GM19025 (cell line): ENCODE measurements at regions not wholly inside any gene's neighbourhood (a gene's known extent, or its start where the extent isn't known, plus 50 kb on each side); places are given as distances from the start of the nearest gene placed in this dataset.
"Not testable (repeated sequence)": the region's sequence is repeated elsewhere in the genome, so short reads cannot be mapped to it uniquely, and the experiment has no call there.

Source experiments
- ATAC-seq: cut with Tn5 transposase; IDR thresholded peaks from one replicate; pipeline ENCODE4 v1.9.1; 2021; ENCODE audit warnings: mild to moderate bottlenecking, low read depth, moderate library complexity; ENCODE audit not compliant: unreplicated experiment

GRCh38 chr9:65397763-65398719 lies 113.0 kb upstream of the FOXD4L5 start:
- ATAC-seq = not testable (repeated sequence)

- ATAC-seq = not testable (repeated sequence)
Observed at GRCh38 chr9:65397226-65397625, 112.2 kb upstream of the FOXD4L5 start.

- ATAC-seq = not testable (repeated sequence)
Observed at GRCh38 chr9:65396601-65397000, 111.6 kb upstream of the FOXD4L5 start.

DNA sequence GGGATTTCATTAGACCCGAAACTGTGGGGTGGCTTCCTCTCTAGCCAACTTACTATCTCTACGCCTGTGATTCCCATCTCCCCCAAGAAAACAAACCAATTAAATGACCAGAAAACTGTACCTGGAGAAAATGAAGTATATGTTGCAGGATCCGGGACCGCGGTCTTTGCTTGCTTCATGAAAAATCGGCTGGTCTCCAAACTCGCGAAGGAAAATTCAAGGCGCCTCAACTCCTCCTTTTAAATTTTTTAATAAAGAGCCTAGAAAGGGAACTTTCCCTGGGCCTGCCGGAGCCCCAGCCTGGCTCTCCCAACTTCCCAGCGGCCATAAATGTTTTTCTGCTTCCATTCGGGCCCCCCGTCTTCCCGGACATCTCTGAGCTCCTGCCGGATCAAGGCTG lies 110.8 kb upstream of the FOXD4L5 start:
- ATAC-seq = not testable (repeated sequence)

DNA sequence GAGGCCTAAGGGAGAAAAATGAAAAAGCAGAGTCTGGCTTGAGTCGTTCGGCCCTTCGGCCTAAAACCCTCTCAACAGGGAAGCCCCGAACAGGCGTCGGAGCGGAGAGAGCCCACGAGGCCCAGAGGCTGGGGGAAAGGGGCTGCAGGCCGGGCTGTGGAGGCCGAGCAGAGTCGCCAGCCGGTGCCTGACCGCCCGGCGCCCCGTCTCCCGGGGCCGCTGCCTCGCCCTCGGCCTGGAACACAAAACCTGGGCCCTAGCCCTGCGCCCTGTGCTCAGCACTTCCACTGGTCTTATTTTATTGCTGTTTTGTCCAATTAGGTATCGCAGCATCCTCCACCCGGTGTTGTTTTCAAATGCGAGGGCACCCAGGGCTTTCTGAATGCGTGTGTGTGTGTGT lies 110.1 kb upstream of the FOXD4L5 start:
- not testable (repeated sequence) for ATAC-seq

DNA sequence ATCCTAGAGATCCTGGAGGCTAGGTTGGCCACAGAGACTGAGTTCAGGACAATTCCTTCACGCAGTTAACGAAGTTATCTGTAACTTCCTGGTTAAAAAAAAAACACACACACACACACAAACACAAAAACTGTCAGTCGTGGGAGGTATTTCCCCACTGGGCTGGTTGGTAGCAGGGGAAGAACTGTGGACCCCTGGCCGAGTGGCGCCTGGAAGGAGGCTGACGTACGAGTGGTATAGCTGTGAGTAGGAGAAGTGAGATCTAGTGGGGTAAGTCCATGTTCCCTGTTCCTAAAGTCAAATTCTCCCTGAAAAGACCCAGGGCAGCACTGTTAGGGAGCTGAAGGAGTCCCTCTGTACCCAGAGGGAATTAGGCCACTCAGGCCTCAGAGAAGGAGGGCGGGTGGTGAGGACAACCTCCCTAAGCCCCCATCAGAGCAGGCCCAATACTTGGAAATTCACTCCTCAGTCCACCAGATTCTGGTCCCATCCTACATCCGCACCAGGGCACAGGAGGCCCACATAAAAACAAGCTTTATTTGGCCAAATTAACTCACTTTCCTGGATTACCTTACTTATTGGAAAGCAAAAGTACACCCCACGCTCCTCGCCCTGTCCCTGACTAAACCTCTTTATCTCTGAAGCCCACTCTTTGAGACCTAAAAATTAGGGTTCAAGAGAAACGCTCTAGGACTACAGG lies 108.3 kb upstream of the FOXD4L5 start:
- not testable (repeated sequence) for ATAC-seq

DNA sequence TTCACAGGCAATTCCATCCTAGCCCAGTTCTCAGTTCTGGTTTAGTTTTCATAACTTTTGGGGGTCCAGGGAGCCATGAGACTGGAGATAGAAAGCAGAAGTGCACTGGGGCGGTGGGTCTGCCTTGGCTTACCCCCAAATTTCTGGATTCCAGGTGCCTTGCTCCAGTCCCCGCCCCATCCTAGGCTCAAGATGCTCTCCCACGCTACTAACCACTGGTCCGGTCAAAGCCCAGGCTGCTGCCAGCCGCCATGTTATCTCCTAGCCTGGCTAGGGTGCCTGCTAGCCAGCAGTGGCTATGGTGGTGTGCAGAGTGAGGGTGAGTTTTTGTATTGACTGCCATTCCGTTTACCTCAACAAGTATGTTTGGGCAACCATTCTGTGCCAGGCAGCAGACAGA lies 107.6 kb upstream of the FOXD4L5 start:
- not testable (repeated sequence) for ATAC-seq

DNA sequence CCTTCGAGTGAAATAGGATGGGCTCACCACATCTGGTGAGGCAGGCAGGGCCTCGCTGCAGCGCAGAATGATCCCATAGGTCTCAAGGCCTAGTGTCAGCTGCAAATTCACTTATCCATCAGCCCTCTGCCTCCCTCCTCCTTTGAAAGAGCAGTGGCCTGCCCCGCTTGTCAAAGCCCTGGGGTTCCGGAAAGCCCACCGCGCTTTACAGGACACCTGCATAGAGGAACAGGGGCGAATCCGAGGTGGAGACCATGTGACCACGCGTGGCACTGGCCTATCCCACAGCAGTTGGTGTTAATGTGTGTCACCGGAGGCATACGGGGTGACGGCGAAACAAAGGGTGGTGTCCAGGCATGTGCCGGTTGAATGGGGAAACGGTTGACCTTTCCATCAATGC lies 104.7 kb upstream of the FOXD4L5 start:
- not testable (repeated sequence) for ATAC-seq

DNA sequence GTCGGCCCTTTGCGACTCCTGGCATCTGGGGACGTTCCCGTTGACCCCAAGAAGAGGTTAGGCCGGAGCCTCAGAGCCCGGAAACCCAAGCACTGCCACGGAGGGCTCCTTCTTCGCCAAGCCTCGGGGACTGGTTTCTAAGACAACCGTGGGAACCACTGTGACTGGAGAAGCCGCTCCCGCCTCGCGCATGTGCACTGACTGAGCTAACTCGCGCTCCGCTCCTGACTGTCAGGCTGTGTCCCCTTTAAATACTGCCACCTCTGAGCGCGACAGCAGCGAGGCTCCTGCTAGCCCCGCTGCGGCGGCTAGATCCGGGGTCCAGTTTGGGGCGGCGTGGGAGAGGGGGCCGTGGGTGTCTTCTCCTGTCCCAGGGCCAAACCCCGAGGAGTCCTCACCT lies 104.2 kb upstream of the FOXD4L5 start:
- not testable (repeated sequence) for ATAC-seq

DNA sequence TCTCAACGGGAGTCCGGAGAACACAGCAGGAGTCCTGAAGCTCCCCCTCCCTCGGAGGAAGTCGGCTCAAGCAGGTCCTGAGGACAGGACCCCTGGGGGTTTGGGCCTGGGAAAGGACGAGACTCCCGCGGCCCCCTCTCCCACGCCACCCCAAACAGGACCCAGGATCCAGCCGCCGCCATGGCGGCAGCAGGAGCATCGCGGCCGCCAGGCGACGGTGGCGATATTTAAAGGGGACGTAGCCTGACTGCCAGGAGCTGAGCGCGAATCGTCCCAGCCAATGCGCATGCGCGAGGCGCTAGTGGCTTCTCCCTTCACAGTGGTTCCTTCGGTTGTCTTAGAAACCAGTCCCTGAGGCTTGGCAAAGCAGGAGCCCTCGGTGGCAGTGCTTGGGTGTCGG lies 101.7 kb upstream of the FOXD4L5 start:
- peak; percentile 84 for ATAC-seq

DNA sequence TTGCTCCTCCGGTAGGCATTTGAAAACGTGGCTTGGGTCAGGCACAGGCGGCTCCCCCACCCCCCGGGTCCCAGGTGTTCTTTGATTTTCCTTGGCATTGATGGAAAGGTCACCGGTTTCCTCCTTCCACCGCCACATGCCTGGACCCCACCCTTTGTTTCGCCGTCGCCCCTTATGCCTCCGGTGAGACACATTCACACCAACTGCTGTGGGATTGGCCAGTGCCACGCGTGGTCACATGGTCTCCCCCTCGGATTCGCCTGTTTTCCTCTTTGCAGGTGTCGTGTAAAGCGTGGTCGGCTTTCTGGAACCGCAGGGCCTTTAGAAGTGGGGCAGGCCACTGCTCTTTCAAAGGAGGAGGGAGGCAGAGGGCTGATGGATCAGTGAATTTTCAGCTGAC lies 101.2 kb upstream of the FOXD4L5 start:
- not testable (repeated sequence) for ATAC-seq

- ATAC-seq = not testable (repeated sequence)
Observed at GRCh38 chr9:65385655-65386024, 100.6 kb upstream of the FOXD4L5 start.

DNA sequence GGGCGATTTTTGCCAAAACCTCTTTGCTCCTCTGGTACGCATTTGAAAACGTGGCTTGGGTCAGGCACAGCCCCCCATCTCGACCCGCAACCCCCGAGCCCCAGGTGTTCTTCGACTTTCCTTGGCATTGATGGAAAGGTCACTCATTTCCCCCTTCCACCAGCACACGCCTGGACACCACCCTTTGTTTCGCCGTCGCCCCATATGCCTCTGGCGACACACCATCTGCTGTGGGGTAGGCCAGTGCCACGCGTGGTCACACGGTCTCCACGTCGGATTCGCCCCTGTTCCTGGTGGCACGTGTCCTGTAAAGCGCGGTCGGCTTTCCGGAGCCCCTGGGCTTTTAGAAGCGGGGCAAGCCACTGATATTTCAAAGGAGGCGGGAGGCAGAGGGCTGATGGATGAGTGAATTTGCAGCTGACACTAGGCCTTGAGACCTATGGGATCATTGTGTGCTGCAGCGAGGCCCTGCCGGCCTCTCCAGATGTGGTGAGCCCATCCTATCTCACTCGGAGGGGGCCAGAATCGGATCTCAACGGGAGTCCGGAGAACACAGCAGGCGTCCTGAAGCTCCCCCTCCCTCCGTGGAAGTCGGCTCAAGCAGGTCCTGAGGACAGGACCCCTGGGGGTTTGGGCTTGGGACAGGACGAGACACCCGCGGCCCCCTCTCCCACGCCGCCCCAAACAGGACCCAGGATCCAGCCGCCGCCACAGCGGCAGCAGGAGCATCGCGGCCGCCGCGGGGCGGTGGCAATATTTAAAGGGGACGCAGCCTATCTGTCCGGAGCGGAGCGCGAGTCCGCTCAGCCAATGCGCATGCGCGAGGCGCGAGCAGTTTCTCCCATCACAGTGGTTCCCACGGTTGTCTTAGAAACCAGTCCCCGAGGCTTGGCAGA lies 100.0 kb upstream of the FOXD4L5 start:
- ATAC-seq = not testable (repeated sequence)

DNA sequence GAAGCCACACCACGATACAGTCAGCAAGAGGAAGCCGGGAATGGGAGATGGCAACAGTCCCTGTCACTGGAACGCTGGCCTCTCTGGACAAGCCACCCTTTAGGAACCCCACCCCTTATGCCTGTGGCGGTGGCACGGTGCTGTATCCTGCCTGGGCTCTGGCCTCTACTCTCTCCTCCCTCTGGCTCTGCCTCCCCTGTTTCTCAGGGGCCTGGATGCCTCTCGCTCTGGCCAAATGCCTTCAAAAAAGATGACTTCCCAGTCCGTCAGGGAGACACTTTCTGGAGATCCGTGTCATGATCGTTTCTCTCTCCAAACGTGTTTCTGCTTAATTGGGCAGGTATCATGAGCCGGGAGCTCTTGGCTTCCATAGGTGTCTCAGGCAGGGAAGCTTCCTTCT lies 99.1 kb upstream of the FOXD4L5 start:
- not testable (repeated sequence) for ATAC-seq

GRCh38 chr9:65383646-65384045 lies 98.6 kb upstream of the FOXD4L5 start:
- ATAC-seq = not testable (repeated sequence)

DNA sequence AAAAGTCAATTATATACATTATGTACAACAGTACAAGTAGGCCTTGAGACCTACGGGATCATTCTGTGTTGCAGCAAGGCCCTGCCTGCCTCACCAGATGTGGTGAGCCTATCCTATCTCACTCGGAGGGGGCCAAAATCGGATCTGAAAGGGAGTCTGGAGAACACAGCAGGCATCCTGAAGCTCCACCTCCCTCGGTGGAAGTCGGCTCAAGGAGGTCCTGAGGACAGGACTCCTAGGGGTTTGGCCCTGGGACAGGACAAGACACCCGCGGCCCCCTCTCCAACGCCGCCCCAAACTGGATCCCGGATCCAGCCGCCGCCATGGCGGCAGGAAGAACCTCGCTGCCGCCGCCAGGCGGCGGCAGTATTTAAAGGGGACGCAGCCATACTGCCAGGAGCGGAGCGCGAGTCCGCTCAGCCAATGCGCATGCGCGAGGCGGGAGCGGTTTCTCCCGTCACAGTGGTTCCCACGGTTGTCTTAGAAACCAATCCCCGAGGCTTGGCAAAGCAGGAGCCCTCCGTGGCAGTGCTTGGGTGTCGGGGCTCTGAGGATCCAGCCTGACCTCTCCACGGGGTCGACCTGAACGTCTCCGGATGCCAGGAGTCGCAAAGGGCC lies 97.8 kb upstream of the FOXD4L5 start:
- ATAC-seq = not testable (repeated sequence)
